ENCODE measurements at regions not wholly inside any gene's neighbourhood (a gene's known extent, or its start where the extent isn't known, plus 50 kb on each side); places are given as distances from the start of the nearest gene placed in this dataset.

DNA sequence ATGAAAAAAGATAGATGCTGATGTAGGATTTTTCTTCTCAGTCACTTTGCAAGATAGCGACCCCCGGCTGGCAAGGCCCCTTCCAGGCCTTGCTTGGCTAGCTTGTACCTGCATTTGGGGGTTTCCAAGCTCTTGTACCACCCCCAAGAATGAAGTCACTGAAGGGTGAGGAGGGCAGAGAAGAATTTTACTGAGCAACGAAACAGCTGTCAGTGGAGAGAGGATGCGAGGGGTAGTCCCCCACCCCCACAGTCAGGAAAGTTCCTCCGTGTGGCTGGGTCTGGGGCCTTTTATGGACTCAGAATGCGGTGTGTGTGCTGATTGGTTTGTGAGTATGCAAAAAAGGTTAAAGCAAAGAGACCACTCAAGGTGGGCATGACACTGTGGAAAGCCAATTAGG, 382.0 kb downstream of the GPD2 start:
- TF ChIP-seq GATA2 (IDR thresholded peaks at IDR 0.05; ENCODE audit: low read depth, low read length) (no peak), GATA3 (IDR thresholded peaks at IDR 0.05; ENCODE audit: low read depth, low read length) (no peak)
